ENCODE measurements at regions not wholly inside any gene's neighbourhood (a gene's known extent, or its start where the extent isn't known, plus 50 kb on each side); places are given as distances from the start of the nearest gene placed in this dataset.

DNA sequence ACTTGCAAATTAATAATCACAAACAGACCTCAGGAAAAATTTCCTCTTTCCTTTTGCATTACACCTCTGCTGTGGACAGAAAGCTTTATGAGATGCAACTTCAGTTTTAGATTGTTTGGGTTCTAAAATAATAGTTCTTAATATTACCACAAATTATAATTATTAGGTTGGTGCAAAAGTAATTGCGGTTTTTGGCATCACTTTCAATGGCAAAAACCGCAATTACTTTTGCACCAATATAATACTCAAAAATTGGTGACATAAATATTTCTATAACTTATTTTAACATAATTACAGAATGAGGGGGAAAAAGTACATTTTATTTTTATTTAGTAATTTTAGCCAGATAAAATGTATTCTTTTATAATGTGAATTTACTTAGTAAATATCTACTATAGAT is 804.4 kb upstream of the FAM98A start:
- Histone ChIP-seq H3K9me3 (ENCODE audit: control insufficient read depth, low read length) (no peaks in the 10 kb centered on the region), H3K4me1 (ENCODE audit: control insufficient read depth, insufficient read depth, low read length) (no peaks in the 10 kb centered on the region), H3K27ac (ENCODE audit: insufficient read depth, low read depth, low read length, poor library complexity, severe bottlenecking) (no peak overlapping the region), H3K36me3 (ENCODE audit: control insufficient read depth, insufficient read depth, low read length) (no peaks in the 10 kb centered on the region), H3K4me3 (ENCODE audit: insufficient read depth, low read depth, low read length) (no peak overlapping the region), H3K27me3 (ENCODE audit: control insufficient read depth, insufficient read depth, low read length, poor library complexity, severe bottlenecking) (no peaks in the 10 kb centered on the region)
- WGBS, 2 experiments = no CpG with 5 or more reads among the region's 2 CpGs

DNA sequence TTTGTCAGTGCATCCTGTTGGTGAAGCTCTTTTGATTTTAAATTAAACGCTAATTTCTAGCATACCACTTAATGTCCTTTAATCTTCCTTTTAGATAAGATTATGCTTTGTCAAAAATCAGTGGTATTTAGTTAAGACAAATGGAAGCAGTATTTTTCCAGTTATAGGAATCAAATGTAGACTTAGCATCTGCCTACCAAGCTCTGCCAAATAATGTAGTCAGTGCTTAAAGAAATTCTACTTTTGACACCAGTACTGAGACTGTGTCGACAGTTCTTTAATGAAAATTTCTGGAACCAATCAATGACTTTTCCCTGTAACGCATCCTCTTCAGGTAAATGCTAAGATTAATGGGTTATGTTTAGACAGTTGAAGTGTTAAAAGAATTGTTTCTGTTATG is 803.3 kb upstream of the FAM98A start:
- no peaks in the 10 kb centered on the region for H3K9me3 ChIP-seq (ENCODE audit: control insufficient read depth, low read length)
- H3K4me3 ChIP-seq (ENCODE audit: insufficient read depth, low read depth, low read length) = no peak overlapping the region
- no peak overlapping the region for H3K27ac ChIP-seq (ENCODE audit: insufficient read depth, low read depth, low read length, poor library complexity, severe bottlenecking)
- H3K27me3 ChIP-seq (ENCODE audit: control insufficient read depth, insufficient read depth, low read length, poor library complexity, severe bottlenecking) = no peaks in the 10 kb centered on the region
- 87 to 97% methylated on average over 2 to 3 of the region's 3 CpGs for WGBS, 2 experiments
- H3K36me3 ChIP-seq (ENCODE audit: control insufficient read depth, insufficient read depth, low read length) = no peaks in the 10 kb centered on the region
- H3K4me1 ChIP-seq (ENCODE audit: control insufficient read depth, insufficient read depth, low read length) = no peaks in the 10 kb centered on the region

DNA sequence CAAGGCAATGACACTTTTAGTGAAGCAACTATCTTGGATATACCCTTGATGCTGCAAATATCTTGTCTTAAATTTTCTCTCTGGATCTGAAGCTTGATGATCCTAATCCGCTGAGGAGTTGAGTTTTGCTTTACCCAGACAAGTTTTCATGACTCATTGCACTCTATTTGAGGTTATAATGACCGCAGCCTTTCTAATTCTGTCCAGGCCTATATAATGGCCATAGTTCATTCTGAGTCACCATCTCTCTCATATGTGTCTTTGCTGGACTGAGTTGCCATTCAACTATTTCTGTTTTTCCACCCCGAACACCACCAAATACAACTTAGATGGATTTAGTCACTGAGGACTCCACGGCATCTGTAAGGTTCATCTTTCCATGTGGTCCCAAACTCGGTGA is 802.1 kb upstream of the FAM98A start:
- no peak overlapping the region for H3K27ac ChIP-seq (ENCODE audit: insufficient read depth, low read depth, low read length, poor library complexity, severe bottlenecking)
- H3K9me3 ChIP-seq (ENCODE audit: control insufficient read depth, low read length) = no peaks in the 10 kb centered on the region
- WGBS, 2 experiments = 92 to 93% methylated on average over 5 of the region's 5 CpGs
- no peak overlapping the region for H3K4me3 ChIP-seq (ENCODE audit: insufficient read depth, low read depth, low read length)
- no peaks in the 10 kb centered on the region for H3K36me3 ChIP-seq (ENCODE audit: control insufficient read depth, insufficient read depth, low read length)
- H3K4me1 ChIP-seq (ENCODE audit: control insufficient read depth, insufficient read depth, low read length) = no peaks in the 10 kb centered on the region
- no peaks in the 10 kb centered on the region for H3K27me3 ChIP-seq (ENCODE audit: control insufficient read depth, insufficient read depth, low read length, poor library complexity, severe bottlenecking)

DNA sequence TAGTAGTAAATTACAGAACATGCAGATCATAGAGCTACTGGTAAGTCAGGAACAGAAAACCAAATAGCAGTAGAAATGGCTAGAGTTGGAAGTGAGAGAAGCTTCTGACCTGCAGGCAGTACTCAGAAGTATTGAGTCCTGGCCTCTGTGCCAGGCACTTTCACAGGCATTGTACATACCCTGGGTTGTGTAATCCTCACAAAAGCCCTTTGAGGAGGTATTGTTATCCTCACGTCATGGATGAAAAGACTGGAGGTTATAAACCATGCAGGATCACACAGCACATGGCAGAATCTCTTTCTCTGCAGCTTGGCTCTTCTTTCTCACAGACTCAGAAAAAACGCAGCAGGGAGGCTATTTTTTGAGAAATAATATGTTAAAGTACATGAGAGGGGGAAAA is 789.3 kb upstream of the FAM98A start:
- 75 to 89% methylated on average over 2 of the region's 2 CpGs for WGBS, 2 experiments

DNA sequence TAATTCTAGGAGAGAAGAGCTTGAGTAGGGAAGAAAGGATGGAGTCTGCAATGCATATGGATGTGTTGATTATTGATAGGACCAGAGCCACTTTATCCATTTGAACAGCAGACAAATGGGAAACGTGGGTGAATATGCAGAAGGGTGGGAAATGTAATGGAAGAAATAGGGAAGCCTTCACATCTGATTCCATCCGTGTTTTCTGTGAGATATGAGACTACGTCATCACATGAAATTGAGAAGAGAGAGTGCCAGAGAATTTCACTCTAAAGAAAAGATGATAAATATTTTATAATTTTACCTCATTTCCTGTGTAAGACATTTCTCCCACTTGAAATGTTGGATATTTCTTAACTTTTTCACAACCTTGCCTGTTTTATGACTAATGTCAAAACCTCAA is 788.4 kb upstream of the FAM98A start:
- H3K27me3 ChIP-seq (ENCODE audit: control insufficient read depth, insufficient read depth, low read length, poor library complexity, severe bottlenecking) = no peaks in the 10 kb centered on the region
- H3K36me3 ChIP-seq (ENCODE audit: control insufficient read depth, insufficient read depth, low read length) = no peaks in the 10 kb centered on the region
- WGBS, 2 experiments = 96 to 98% methylated on average over 2 to 3 of the region's 3 CpGs
- no peak overlapping the region for H3K27ac ChIP-seq (ENCODE audit: insufficient read depth, low read depth, low read length, poor library complexity, severe bottlenecking)
- no peak overlapping the region for H3K4me3 ChIP-seq (ENCODE audit: insufficient read depth, low read depth, low read length)
- H3K9me3 ChIP-seq (ENCODE audit: control insufficient read depth, low read length) = no peaks in the 10 kb centered on the region
- no peaks in the 10 kb centered on the region for H3K4me1 ChIP-seq (ENCODE audit: control insufficient read depth, insufficient read depth, low read length)

More for the DNA sequence above, 789.3 kb upstream of the FAM98A start:
- Histone ChIP-seq H3K27ac (ENCODE audit: insufficient read depth, low read depth, low read length, poor library complexity, severe bottlenecking) (no peak overlapping the region), H3K9me3 (ENCODE audit: control insufficient read depth, low read length) (no peaks in the 10 kb centered on the region), H3K4me1 (ENCODE audit: control insufficient read depth, insufficient read depth, low read length) (no peaks in the 10 kb centered on the region), H3K36me3 (ENCODE audit: control insufficient read depth, insufficient read depth, low read length) (no peaks in the 10 kb centered on the region), H3K27me3 (ENCODE audit: control insufficient read depth, insufficient read depth, low read length, poor library complexity, severe bottlenecking) (no peaks in the 10 kb centered on the region), H3K4me3 (ENCODE audit: insufficient read depth, low read depth, low read length) (no peak overlapping the region)

DNA sequence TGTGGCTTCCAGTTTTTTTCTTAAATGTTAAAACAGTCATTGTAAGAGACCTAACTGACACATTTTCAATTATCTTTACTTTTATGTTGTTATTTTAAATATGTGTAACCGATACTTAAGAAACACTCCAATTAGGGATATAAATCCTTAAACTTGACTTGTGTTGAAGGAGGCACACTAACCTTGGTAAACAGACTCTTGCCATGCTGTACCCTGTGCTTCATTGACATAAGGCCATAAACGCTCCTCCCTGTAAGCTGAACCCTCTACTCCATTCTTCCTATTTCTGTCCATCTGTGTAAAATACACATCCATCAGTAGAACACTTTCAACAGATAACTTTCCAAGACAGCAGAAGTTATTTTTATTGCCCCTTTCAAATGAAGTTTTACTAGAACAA is 780.5 kb upstream of the FAM98A start:
- H3K27me3 ChIP-seq (ENCODE audit: control insufficient read depth, insufficient read depth, low read length, poor library complexity, severe bottlenecking) = no peaks in the 10 kb centered on the region
- no peaks in the 10 kb centered on the region for H3K36me3 ChIP-seq (ENCODE audit: control insufficient read depth, insufficient read depth, low read length)
- H3K27ac ChIP-seq (ENCODE audit: insufficient read depth, low read depth, low read length, poor library complexity, severe bottlenecking) = no peak overlapping the region
- no peaks in the 10 kb centered on the region for H3K9me3 ChIP-seq (ENCODE audit: control insufficient read depth, low read length)
- no peak overlapping the region for H3K4me3 ChIP-seq (ENCODE audit: insufficient read depth, low read depth, low read length)
- WGBS, 2 experiments = 95 to 100% methylated on average over 2 of the region's 2 CpGs
- no peaks in the 10 kb centered on the region for H3K4me1 ChIP-seq (ENCODE audit: control insufficient read depth, insufficient read depth, low read length)

DNA sequence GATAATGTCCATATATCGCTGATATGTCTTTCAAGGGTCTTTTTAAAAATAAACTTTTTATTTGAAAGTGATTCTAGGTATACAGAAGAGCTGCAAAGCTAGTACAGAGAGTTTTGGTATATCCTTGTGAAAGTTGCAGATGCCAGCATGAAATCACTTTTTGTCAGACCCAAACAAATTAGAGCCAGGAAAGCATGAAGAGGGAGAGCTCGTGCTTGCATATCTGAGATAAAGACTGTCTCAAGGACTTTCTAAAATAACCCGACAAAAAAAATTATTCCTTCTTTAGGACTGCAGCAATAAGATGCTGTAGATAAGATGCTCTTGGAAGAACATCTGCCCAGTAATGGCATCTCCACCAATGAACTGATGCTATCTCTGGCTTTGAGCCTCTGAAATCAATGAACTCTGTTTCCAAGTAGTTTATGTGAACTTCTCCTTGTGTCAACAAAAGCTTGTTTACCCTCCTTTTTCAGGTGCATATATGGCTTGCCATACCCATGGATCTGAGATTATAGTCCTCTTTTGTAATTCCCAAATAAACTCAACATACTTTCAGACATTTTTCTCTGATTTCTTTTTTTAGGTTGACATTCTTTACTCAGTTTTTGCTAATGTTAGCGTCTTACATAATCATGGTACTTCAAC is 774.6 kb upstream of the FAM98A start:
- Histone ChIP-seq H3K9me3 (ENCODE audit: control insufficient read depth, low read length) (no peaks in the 10 kb centered on the region), H3K4me3 (ENCODE audit: insufficient read depth, low read depth, low read length) (no peak overlapping the region), H3K27me3 (ENCODE audit: control insufficient read depth, insufficient read depth, low read length, poor library complexity, severe bottlenecking) (no peaks in the 10 kb centered on the region), H3K4me1 (ENCODE audit: control insufficient read depth, insufficient read depth, low read length) (no peaks in the 10 kb centered on the region), H3K36me3 (ENCODE audit: control insufficient read depth, insufficient read depth, low read length) (no peaks in the 10 kb centered on the region), H3K27ac (ENCODE audit: insufficient read depth, low read depth, low read length, poor library complexity, severe bottlenecking) (no peak overlapping the region)
- 92 to 95% methylated on average over 4 of the region's 4 CpGs for WGBS, 2 experiments

DNA sequence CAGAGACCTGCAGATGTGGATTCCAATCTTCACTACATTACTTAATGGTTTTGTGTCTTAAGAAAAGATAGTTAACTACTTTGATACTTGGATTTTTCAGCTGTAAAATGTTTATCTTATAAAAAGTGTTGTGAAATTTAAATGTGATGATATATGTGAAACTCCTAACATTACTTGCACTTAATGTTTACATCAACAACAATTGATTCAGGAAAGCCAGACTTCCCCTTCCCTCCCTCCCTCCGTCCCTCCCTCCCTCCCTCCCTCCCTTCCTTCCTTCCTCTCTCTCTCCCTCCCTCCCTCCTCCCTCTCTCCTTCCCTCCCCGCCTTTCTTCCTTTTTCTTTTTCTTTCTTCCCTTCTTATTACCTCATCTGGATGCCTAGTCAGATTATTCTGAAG is 773.9 kb upstream of the FAM98A start:
- Histone ChIP-seq H3K27me3 (ENCODE audit: control insufficient read depth, insufficient read depth, low read length, poor library complexity, severe bottlenecking) (no peaks in the 10 kb centered on the region), H3K36me3 (ENCODE audit: control insufficient read depth, insufficient read depth, low read length) (no peaks in the 10 kb centered on the region), H3K4me3 (ENCODE audit: insufficient read depth, low read depth, low read length) (no peak overlapping the region), H3K9me3 (ENCODE audit: control insufficient read depth, low read length) (no peaks in the 10 kb centered on the region), H3K4me1 (ENCODE audit: control insufficient read depth, insufficient read depth, low read length) (no peaks in the 10 kb centered on the region), H3K27ac (ENCODE audit: insufficient read depth, low read depth, low read length, poor library complexity, severe bottlenecking) (no peak overlapping the region)
- WGBS, 2 experiments = 86% methylated on average over 1 of the region's 2 CpGs; no CpG with 5 or more reads in 1 of the 2 experiments

DNA sequence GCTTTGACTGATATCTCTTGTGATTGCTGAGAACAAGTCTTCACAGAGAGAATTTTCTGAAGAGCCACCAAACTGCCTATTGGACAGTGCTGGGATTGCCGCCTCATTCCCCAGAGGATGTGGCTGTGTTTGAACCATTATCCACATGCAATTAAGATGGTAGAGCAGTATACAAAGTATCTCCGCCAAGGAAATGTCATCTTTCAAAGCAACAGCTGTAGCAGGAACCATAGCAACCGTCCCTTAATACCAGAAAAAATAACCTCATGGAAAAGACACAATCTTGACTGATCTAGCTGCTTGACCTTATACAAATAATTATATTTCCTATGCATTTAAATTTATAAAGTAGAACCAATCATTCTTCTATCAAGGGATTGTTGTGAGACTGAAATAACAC is 772.6 kb upstream of the FAM98A start:
- peaks cover 3% of the 10 kb centered on the region for H3K4me1 ChIP-seq (ENCODE audit: control insufficient read depth, insufficient read depth, low read length)
- H3K27ac ChIP-seq (ENCODE audit: insufficient read depth, low read depth, low read length, poor library complexity, severe bottlenecking) = no peak overlapping the region
- H3K4me3 ChIP-seq (ENCODE audit: insufficient read depth, low read depth, low read length) = no peak overlapping the region
- no peaks in the 10 kb centered on the region for H3K9me3 ChIP-seq (ENCODE audit: control insufficient read depth, low read length)
- 91 to 97% methylated on average over 3 of the region's 3 CpGs for WGBS, 2 experiments
- no peaks in the 10 kb centered on the region for H3K27me3 ChIP-seq (ENCODE audit: control insufficient read depth, insufficient read depth, low read length, poor library complexity, severe bottlenecking)
- no peaks in the 10 kb centered on the region for H3K36me3 ChIP-seq (ENCODE audit: control insufficient read depth, insufficient read depth, low read length)

DNA sequence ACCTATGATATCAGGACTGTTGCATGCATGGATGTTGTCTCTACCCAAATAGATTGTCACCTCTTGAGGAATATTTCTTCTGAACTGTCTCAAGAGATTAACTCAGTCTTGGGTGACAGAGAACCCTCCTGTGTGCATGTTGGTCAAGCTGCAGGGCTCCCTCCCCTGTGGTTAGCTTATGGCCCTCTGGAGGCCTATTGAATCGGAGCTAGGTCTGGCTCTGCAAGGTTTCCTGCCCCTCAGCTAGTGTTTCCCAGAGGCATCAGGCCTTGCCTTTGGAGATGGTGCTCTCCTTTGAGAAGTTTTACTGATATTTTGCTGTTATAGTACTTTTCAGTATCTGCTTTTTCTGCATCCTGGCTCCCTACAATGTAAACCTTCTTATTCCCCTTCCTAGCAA is 769.2 kb upstream of the FAM98A start:
- 63% methylated on average over 1 of the region's 1 CpG for WGBS, 2 experiments
- no peaks in the 10 kb centered on the region for H3K27me3 ChIP-seq (ENCODE audit: control insufficient read depth, insufficient read depth, low read length, poor library complexity, severe bottlenecking)
- no peaks in the 10 kb centered on the region for H3K9me3 ChIP-seq (ENCODE audit: control insufficient read depth, low read length)
- H3K4me1 ChIP-seq (ENCODE audit: control insufficient read depth, insufficient read depth, low read length) = peaks cover 17% of the 10 kb centered on the region
- H3K4me3 ChIP-seq (ENCODE audit: insufficient read depth, low read depth, low read length) = no peak overlapping the region
- no peaks in the 10 kb centered on the region for H3K36me3 ChIP-seq (ENCODE audit: control insufficient read depth, insufficient read depth, low read length)
- no peak overlapping the region for H3K27ac ChIP-seq (ENCODE audit: insufficient read depth, low read depth, low read length, poor library complexity, severe bottlenecking)

DNA sequence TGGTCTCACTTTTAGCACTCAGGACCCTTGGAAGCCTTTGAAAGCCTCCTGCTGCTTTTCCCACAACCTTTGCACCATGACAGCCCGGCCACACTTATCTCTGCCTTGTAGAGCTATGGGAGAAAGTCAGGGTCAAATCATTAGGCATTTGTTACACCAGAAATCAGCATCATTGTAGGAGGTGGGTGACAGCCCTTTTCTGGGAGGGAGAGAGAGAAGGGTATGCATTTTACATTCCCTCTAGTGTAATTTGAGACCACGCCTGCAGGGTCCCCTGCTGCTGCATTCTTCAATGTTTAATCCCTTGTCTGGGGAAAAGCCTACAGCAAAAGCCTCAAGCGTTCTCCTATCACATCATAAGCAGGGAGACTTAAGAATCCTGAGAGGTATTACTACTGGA is 766.8 kb upstream of the FAM98A start:
- H3K4me3 ChIP-seq (ENCODE audit: insufficient read depth, low read depth, low read length) = no peak overlapping the region
- no peaks in the 10 kb centered on the region for H3K36me3 ChIP-seq (ENCODE audit: control insufficient read depth, insufficient read depth, low read length)
- no peaks in the 10 kb centered on the region for H3K27me3 ChIP-seq (ENCODE audit: control insufficient read depth, insufficient read depth, low read length, poor library complexity, severe bottlenecking)
- H3K9me3 ChIP-seq (ENCODE audit: control insufficient read depth, low read length) = no peaks in the 10 kb centered on the region
- 2 to 3% methylated on average over 3 of the region's 3 CpGs for WGBS, 2 experiments
- peaks cover 17% of the 10 kb centered on the region for H3K4me1 ChIP-seq (ENCODE audit: control insufficient read depth, insufficient read depth, low read length)
- H3K27ac ChIP-seq (ENCODE audit: insufficient read depth, low read depth, low read length, poor library complexity, severe bottlenecking) = peak overlapping the region; percentile 74

Data from ectodermal cell (in vitro differentiated cells).